ENCODE measurements at regions not wholly inside any gene's neighbourhood (a gene's known extent, or its start where the extent isn't known, plus 50 kb on each side); places are given as distances from the start of the nearest gene placed in this dataset.

DNA sequence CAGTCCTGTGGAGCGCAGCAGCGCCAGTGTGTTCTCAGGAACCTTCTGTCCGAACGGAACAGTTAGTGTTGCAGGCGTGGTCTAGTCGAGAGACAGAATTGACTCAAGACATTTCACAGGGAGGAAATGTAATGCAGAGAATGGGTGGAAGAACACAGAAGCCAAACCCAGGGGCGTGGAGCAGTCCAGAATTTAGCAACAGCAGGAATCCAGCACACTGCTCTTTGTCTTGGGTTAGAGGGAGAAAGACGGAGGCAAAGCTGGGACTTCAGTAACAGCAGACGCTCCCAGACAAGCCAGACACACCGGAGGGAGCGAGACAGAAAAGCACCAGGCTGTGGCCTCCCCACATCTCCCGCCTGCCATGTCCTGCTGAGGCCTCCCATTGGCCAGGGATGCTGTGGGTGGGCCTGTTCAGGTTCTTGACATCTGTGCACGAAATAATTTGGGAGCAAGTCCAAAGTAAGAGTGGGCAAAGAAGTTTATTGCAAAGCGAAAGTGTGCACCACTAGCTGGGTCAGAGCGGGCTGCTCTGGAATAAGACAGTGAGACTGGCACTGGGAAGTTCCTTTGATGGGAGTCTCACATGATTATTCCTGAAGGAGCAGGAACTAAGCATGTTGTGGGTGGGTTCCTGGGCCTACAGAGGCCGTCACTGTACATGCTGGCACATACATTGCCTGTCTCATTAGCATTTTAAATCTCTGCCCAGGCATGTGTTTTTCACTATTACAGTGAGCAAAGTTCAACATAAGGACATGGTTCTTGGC, 339.3 kb upstream of the SFSWAP start:
- TF ChIP-seq, protein P1, sequence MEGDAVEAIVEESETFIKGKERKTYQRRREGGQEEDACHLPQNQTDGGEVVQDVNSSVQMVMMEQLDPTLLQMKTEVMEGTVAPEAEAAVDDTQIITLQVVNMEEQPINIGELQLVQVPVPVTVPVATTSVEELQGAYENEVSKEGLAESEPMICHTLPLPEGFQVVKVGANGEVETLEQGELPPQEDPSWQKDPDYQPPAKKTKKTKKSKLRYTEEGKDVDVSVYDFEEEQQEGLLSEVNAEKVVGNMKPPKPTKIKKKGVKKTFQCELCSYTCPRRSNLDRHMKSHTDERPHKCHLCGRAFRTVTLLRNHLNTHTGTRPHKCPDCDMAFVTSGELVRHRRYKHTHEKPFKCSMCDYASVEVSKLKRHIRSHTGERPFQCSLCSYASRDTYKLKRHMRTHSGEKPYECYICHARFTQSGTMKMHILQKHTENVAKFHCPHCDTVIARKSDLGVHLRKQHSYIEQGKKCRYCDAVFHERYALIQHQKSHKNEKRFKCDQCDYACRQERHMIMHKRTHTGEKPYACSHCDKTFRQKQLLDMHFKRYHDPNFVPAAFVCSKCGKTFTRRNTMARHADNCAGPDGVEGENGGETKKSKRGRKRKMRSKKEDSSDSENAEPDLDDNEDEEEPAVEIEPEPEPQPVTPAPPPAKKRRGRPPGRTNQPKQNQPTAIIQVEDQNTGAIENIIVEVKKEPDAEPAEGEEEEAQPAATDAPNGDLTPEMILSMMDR (IDR thresholded peaks at IDR 0.05) = no peak
- TF ChIP-seq POLR2A (IDR thresholded peaks at IDR 0.05) = no peak
